Thoracic aorta (tissue), 2 donors: ENCODE measurements at regions not wholly inside any gene's neighbourhood (a gene's known extent, or its start where the extent isn't known, plus 50 kb on each side); places are given as distances from the start of the nearest gene placed in this dataset.

Source experiments
- ATAC-seq: fragments of 150-250 bp; one replicate; pipeline ENCODE4 v1.8.0; 2017; ENCODE audit warnings: low read depth; ENCODE audit not compliant: insufficient number of reproducible peaks, low FRiP score
- DNase-seq: peaks from one replicate; pipeline ENCODE4 v3.0.0-alpha.2; 2020; ENCODE audit warnings: low spot score
- H3K27ac ChIP-seq, 2 donors: fragments of 200-600 bp; sonication (generic); 1 replicate in 1 of 2; 2 replicates in 1 of 2; pipeline ENCODE4 v1.5.1; 2016; ENCODE audit warnings: mild to moderate bottlenecking in 2 of 2, moderate library complexity in 2 of 2
- H3K27me3 ChIP-seq: fragments of 200-600 bp; sonication (generic); replicated peaks from 2 replicates; pipeline ENCODE4 v1.6.0; 2016; ENCODE audit warnings: mild to moderate bottlenecking; ENCODE audit not compliant: insufficient read depth
- H3K36me3 ChIP-seq: fragments of 200-600 bp; sonication (generic); one replicate; pipeline ENCODE4 v1.5.1; 2016
- H3K4me1 ChIP-seq, 2 donors: fragments of 200-600 bp; sonication (generic); 1 replicate in 1 of 2; 2 replicates in 1 of 2; pipeline versions ENCODE4 v1.5.1 to v1.6.0; 2016; ENCODE audit warnings: low read depth in 2 of 2, mild to moderate bottlenecking in 1 of 2; ENCODE audit not compliant: control insufficient read depth in 1 of 2
- H3K4me3 ChIP-seq: fragments of 200-600 bp; sonication (generic); 2 replicates; pipeline ENCODE4 v1.5.1; 2016; ENCODE audit warnings: mild to moderate bottlenecking
- H3K9me3 ChIP-seq: fragments of 200-600 bp; sonication (generic); 2 replicates; pipeline ENCODE4 v1.5.1; 2016
- CTCF ChIP-seq: fragments of 200-600 bp; sonication (generic); IDR thresholded peaks from one replicate; pipeline ENCODE4 v1.5.1; 2019; ENCODE audit warnings: antibody characterized with exemption

DNA sequence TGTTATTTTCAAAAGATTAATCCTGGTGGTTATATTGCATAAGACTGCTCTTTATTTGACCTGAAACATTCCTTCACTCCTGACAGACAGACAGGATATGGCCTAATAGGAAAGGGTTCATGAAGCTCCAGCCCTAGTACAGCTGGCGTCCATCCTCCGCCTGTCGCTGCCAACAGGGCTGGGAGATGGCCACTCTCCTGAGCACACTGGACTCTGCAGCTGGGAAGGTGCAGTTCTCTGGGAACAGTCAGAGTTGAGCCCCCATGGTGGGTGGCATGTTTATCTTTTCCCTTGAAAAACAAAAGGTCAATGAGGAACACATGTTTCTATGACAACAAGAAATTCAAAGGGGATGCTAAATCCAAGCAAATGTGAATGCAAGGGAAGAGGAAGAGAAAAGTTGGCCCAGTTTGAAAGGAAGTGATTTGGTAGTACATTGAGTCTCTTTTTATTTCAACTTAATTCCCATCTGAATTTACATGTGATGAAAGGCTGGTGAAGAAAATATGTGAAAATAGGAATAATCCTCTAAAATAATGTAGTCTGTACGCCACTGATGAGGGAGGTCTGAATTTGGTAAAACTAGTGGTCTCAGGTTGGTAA, 89.9 kb upstream of the DCN start:
- Histone ChIP-seq H3K27ac (peak overlapping the region; percentile 57 to 74), H3K27me3 (no peaks in the 10 kb centered on the region), H3K4me1 (peaks cover 23 to 68% of the 10 kb centered on the region in 2 donors), H3K9me3 (no peaks in the 10 kb centered on the region), H3K36me3 (no peaks in the 10 kb centered on the region), H3K4me3 (no peak overlapping the region)
- ATAC-seq = no peak
- no peak for DNase-seq
- no peak for TF ChIP-seq CTCF

DNA sequence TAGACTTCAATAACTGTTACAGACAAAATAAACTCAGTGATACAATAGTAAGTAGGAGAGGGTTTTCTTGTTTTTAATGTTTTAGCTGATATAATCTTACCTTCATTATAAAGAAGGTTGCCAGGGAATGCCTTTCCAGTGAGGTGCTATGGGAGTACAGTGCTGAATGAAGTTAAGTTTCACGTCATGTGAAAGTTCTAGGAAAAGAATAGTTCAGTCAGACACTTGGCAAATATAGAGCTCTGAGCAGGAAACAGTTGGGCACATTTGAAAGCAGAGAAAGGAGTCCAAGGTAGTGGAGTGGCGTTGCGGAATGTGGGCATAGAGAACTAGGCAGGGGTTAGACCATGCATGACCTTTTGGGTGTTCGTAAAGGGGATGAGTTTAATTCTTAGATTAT, 88.6 kb upstream of the DCN start:
- no peaks in the 10 kb centered on the region for H3K36me3 ChIP-seq
- TF ChIP-seq CTCF = no peak
- DNase-seq (no peak), ATAC-seq (no peak)
- peaks cover 23 to 58% of the 10 kb centered on the region in 2 donors for H3K4me1 ChIP-seq
- H3K27ac ChIP-seq = peak overlapping the region; percentile 44 to 74
- no peaks in the 10 kb centered on the region for H3K9me3 ChIP-seq
- no peaks in the 10 kb centered on the region for H3K27me3 ChIP-seq
- H3K4me3 ChIP-seq = no peak overlapping the region

GRCh38 chr12:91267039-91267438, 84.4 kb upstream of the DCN start:
- H3K9me3 ChIP-seq = no peaks in the 10 kb centered on the region
- H3K4me3 ChIP-seq = no peak overlapping the region
- no peaks in the 10 kb centered on the region for H3K27me3 ChIP-seq
- no peak for TF ChIP-seq CTCF
- peaks cover 10 to 17% of the 10 kb centered on the region in 2 donors for H3K4me1 ChIP-seq
- H3K27ac ChIP-seq = no peak overlapping the region
- ATAC-seq = no peak
- no peak for DNase-seq
- no peaks in the 10 kb centered on the region for H3K36me3 ChIP-seq

- no peak for DNase-seq
- TF ChIP-seq CTCF = no peak
Measured at GRCh38 chr12:91264178-91264577, 81.6 kb upstream of the DCN start.

GRCh38 chr12:91261820-91262676, 79.4 kb upstream of the DCN start:
- H3K27ac ChIP-seq = no peak overlapping the region
- H3K9me3 ChIP-seq = no peaks in the 10 kb centered on the region
- no peaks in the 10 kb centered on the region for H3K36me3 ChIP-seq
- H3K4me3 ChIP-seq = no peak overlapping the region
- ATAC-seq (no peak), DNase-seq (no peak)
- no peak for TF ChIP-seq CTCF
- no peaks in the 10 kb centered on the region for H3K27me3 ChIP-seq
- H3K4me1 ChIP-seq = no peaks in the 10 kb centered on the region

More at GRCh38 chr12:91264178-91264577, 81.6 kb upstream of the DCN start:
- ATAC-seq = no peak
- no peaks in the 10 kb centered on the region for H3K9me3 ChIP-seq
- no peaks in the 10 kb centered on the region for H3K27me3 ChIP-seq
- H3K27ac ChIP-seq = no peak overlapping the region
- H3K4me3 ChIP-seq = no peak overlapping the region
- no peaks in the 10 kb centered on the region for H3K36me3 ChIP-seq
- no peaks in the 10 kb centered on the region for H3K4me1 ChIP-seq
